Astrocyte (in vitro differentiated cells and primary cell): ENCODE measurements at regions not wholly inside any gene's neighbourhood (a gene's known extent, or its start where the extent isn't known, plus 50 kb on each side); places are given as distances from the start of the nearest gene placed in this dataset.

Source experiments
- EZH2 ChIP-seq: IDR thresholded peaks from 2 replicates; pipeline ENCODE4 v1.6.1; 2012; ENCODE audit warnings: mild to moderate bottlenecking, low read length, inconsistent platforms; ENCODE audit not compliant: insufficient read depth
- TF ChIP-seq, protein P1 (sequence below): IDR thresholded peaks from 2 replicates; pipeline ENCODE4 v1.5.1; 2011; ENCODE audit warnings: low read depth, mild to moderate bottlenecking, inconsistent platforms, low read length, moderate library complexity; ENCODE audit not compliant: insufficient read depth

DNA sequence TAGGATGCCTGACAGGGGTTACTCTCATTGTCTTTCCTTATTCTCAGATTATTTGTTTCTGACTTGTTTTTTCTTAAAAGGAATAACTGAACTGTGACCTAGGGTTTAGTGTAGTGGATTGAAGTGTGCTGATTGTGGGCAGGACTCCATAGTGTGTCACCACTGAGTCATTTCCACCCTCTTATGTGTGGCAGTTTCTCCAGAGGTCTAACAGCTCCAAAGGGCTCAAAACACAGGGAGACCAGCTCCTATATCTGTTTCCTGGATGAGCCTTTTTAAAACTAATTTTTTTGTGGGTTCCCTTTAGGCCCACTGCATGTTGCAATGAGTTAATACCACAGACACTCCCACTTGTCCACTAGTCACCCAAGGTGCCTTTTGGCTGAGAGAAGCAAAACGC is 951.1 kb upstream of the ADGRB3 start:
- no peak for TF ChIP-seq EZH2
- TF ChIP-seq, protein P1, sequence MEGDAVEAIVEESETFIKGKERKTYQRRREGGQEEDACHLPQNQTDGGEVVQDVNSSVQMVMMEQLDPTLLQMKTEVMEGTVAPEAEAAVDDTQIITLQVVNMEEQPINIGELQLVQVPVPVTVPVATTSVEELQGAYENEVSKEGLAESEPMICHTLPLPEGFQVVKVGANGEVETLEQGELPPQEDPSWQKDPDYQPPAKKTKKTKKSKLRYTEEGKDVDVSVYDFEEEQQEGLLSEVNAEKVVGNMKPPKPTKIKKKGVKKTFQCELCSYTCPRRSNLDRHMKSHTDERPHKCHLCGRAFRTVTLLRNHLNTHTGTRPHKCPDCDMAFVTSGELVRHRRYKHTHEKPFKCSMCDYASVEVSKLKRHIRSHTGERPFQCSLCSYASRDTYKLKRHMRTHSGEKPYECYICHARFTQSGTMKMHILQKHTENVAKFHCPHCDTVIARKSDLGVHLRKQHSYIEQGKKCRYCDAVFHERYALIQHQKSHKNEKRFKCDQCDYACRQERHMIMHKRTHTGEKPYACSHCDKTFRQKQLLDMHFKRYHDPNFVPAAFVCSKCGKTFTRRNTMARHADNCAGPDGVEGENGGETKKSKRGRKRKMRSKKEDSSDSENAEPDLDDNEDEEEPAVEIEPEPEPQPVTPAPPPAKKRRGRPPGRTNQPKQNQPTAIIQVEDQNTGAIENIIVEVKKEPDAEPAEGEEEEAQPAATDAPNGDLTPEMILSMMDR: no peak
